Large intestine (tissue), 3 donors: ENCODE measurements at regions not wholly inside any gene's neighbourhood (a gene's known extent, or its start where the extent isn't known, plus 50 kb on each side); places are given as distances from the start of the nearest gene placed in this dataset.

ENCODE experiments used
- DNase-seq, 2 donors: peaks; one replicate each; pipeline versions ENCODE4 v3.0.0 to v3.0.0-alpha.2; 2013
- H3K27ac ChIP-seq: one replicate; pipeline ENCODE4 v1.5.1; 2013; ENCODE audit warnings: low read length
- H3K27me3 ChIP-seq: 2 replicates; pipeline ENCODE4 v1.6.1; 2013; ENCODE audit warnings: low read length; ENCODE audit not compliant: control insufficient read depth, insufficient read depth
- H3K36me3 ChIP-seq: 2 replicates; pipeline ENCODE4 v1.6.1; 2013; ENCODE audit warnings: low read length; ENCODE audit not compliant: control insufficient read depth, insufficient read depth
- H3K4me1 ChIP-seq: one replicate; pipeline ENCODE4 v1.6.1; 2013; ENCODE audit warnings: low read length; ENCODE audit not compliant: control insufficient read depth, insufficient read depth
- H3K4me3 ChIP-seq: one replicate; pipeline ENCODE4 v1.5.1; 2013; ENCODE audit warnings: low read length
- H3K9me3 ChIP-seq: one replicate; pipeline ENCODE4 v1.6.1; 2013; ENCODE audit warnings: mild to moderate bottlenecking, low read depth, low read length, moderate library complexity; ENCODE audit not compliant: control insufficient read depth
- WGBS: methylation state at CpG from one replicate; pipeline ENCODE4 v1.1.5; 2013; ENCODE audit warnings: low lambda C conversion rate; ENCODE audit not compliant: insufficient coverage; 5-methylcytosine and 5-hydroxymethylcytosine counted together

- Histone ChIP-seq H3K36me3 (no peaks in the 10 kb centered on the region), H3K4me1 (no peaks in the 10 kb centered on the region), H3K4me3 (no peak overlapping the region), H3K27me3 (peaks cover 7% of the 10 kb centered on the region), H3K27ac (no peak overlapping the region), H3K9me3 (no peaks in the 10 kb centered on the region)
- DNase-seq = no peak
- 100% methylated on average over 2 of the region's 4 CpGs for WGBS
Measured at GRCh38 chr16:51596247-51596646, 445.2 kb upstream of the SALL1 start.

- H3K4me3 ChIP-seq = no peak overlapping the region
- H3K27ac ChIP-seq = no peak overlapping the region
- 100% methylated on average over 1 of the region's 9 CpGs for WGBS
- H3K36me3 ChIP-seq = no peaks in the 10 kb centered on the region
- no peaks in the 10 kb centered on the region for H3K9me3 ChIP-seq
- no peak for DNase-seq
- H3K4me1 ChIP-seq = no peaks in the 10 kb centered on the region
- H3K27me3 ChIP-seq = peaks cover 7% of the 10 kb centered on the region
Measured at GRCh38 chr16:51592535-51593300, 441.6 kb upstream of the SALL1 start.

- peaks cover 7% of the 10 kb centered on the region for H3K27me3 ChIP-seq
- no peak overlapping the region for H3K4me3 ChIP-seq
- no peak for DNase-seq
- no CpG with 5 or more reads among the region's 9 CpGs for WGBS
- H3K36me3 ChIP-seq = no peaks in the 10 kb centered on the region
- H3K9me3 ChIP-seq = no peaks in the 10 kb centered on the region
- no peaks in the 10 kb centered on the region for H3K4me1 ChIP-seq
- H3K27ac ChIP-seq = no peak overlapping the region
Measured at GRCh38 chr16:51592001-51592501, 441.0 kb upstream of the SALL1 start.

GRCh38 chr16:51591480-51591879, 440.4 kb upstream of the SALL1 start:
- no peak overlapping the region for H3K4me3 ChIP-seq
- H3K4me1 ChIP-seq = no peaks in the 10 kb centered on the region
- no peaks in the 10 kb centered on the region for H3K9me3 ChIP-seq
- H3K27ac ChIP-seq = no peak overlapping the region
- H3K36me3 ChIP-seq = no peaks in the 10 kb centered on the region
- H3K27me3 ChIP-seq = peaks cover 7% of the 10 kb centered on the region
- WGBS = 0% methylated on average over 1 of the region's 2 CpGs
- DNase-seq = no peak

- Histone ChIP-seq H3K4me3 (no peak overlapping the region), H3K27ac (no peak overlapping the region), H3K27me3 (peaks cover 10% of the 10 kb centered on the region), H3K9me3 (no peaks in the 10 kb centered on the region), H3K36me3 (no peaks in the 10 kb centered on the region), H3K4me1 (no peaks in the 10 kb centered on the region)
- DNase-seq = no peak
- no CpG with 5 or more reads among the region's 3 CpGs for WGBS
Measured at GRCh38 chr16:51579652-51580360, 428.7 kb upstream of the SALL1 start.

GRCh38 chr16:51577621-51578303, 426.7 kb upstream of the SALL1 start:
- DNase-seq = no peak
- no CpG with 5 or more reads among the region's 8 CpGs for WGBS
- Histone ChIP-seq H3K9me3 (no peaks in the 10 kb centered on the region), H3K4me3 (no peak overlapping the region), H3K4me1 (no peaks in the 10 kb centered on the region), H3K27ac (no peak overlapping the region), H3K36me3 (no peaks in the 10 kb centered on the region), H3K27me3 (peaks cover 10% of the 10 kb centered on the region)

GRCh38 chr16:51576498-51577195, 425.6 kb upstream of the SALL1 start:
- no peak for DNase-seq
- H3K4me1 ChIP-seq = no peaks in the 10 kb centered on the region
- H3K27me3 ChIP-seq = peaks cover 10% of the 10 kb centered on the region
- no peaks in the 10 kb centered on the region for H3K9me3 ChIP-seq
- WGBS = 60% methylated on average over 1 of the region's 8 CpGs
- no peak overlapping the region for H3K27ac ChIP-seq
- H3K4me3 ChIP-seq = no peak overlapping the region
- no peaks in the 10 kb centered on the region for H3K36me3 ChIP-seq

GRCh38 chr16:51573191-51573590, 422.1 kb upstream of the SALL1 start:
- DNase-seq = no peak
- Histone ChIP-seq H3K27me3 (peaks cover 10% of the 10 kb centered on the region), H3K4me3 (no peak overlapping the region), H3K4me1 (no peaks in the 10 kb centered on the region), H3K9me3 (no peaks in the 10 kb centered on the region), H3K27ac (no peak overlapping the region), H3K36me3 (no peaks in the 10 kb centered on the region)
- 80% methylated on average over 1 of the region's 5 CpGs for WGBS

GRCh38 chr16:51569203-51569931, 418.3 kb upstream of the SALL1 start:
- no peak for DNase-seq
- Histone ChIP-seq H3K27ac (no peak overlapping the region), H3K9me3 (no peaks in the 10 kb centered on the region), H3K4me1 (no peaks in the 10 kb centered on the region), H3K4me3 (no peak overlapping the region), H3K36me3 (no peaks in the 10 kb centered on the region), H3K27me3 (no peaks in the 10 kb centered on the region)
- no CpG with 5 or more reads among the region's 5 CpGs for WGBS
